ENCODE measurements at regions not wholly inside any gene's neighbourhood (a gene's known extent, or its start where the extent isn't known, plus 50 kb on each side); places are given as distances from the start of the nearest gene placed in this dataset.

DNA sequence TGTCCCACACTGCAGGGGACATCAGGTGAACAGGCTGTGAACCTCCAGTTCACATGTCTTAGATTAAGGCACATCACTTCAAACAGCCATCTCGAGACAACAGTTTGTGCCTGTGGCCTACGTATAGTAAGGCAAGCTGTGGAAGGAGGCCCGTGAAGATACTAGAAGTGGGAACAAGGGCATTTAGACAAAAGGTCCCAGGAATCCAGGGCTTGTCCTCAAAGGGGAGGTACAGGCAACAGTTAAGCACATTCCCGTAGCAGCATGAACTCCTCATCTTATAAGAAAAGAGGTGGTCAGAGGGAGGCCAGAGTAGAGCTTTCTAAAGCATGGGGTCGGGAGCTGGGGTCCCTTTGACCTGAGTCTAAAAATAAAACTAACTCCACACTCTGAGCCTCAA, 122.5 kb upstream of the TRPM3 start:
- Histone ChIP-seq H2BK5ac (ENCODE audit: low read depth, low read length) (peak overlapping the region; percentile 28; the same call in 1 of the 2 replicates), H4K8ac (ENCODE audit: extremely low read depth, insufficient read depth, low read length) (no peak overlapping the region), H2BK120ac (replicated peaks; ENCODE audit: low read depth, low read length) (no peak overlapping the region), H3K18ac (ENCODE audit: extremely low read depth, low read length) (no peak overlapping the region), H3K9me3 (ENCODE audit: insufficient read depth in 2 of 2, low read depth in 1 of 2, low read length in 1 of 2) (no peaks in the 10 kb centered on the region), H4K5ac (ENCODE audit: insufficient read length, low read depth, low read length) (no peak overlapping the region), H2BK20ac (ENCODE audit: low read length) (peak overlapping the region; percentile 87; the same call in 1 of the 2 replicates), H3K23me2 (ENCODE audit: low read depth, low read length) (no peaks in the 10 kb centered on the region), H4K91ac (replicated peaks; ENCODE audit: insufficient read length, low read length) (no peak overlapping the region), H3K4me3 (ENCODE audit: extremely low read depth in 1 of 4, insufficient read depth in 2 of 4, low read depth in 3 of 4, low read length in 4 of 4) (no peak overlapping the region), H3K23ac (ENCODE audit: insufficient read length) (no peak overlapping the region), H3K79me2 (ENCODE audit: control insufficient read depth in 1 of 2, insufficient read depth in 2 of 2, low read length in 2 of 2) (no peaks in the 10 kb centered on the region), H2AK5ac (ENCODE audit: low read depth, low read length) (no peak overlapping the region), H3K4me2 (ENCODE audit: insufficient read depth in 1 of 2, low read depth in 2 of 2, low read length in 2 of 2) (peak overlapping the region; percentile 30 to 57; a peak in 3 of 4 replicates), H3K4me1 (replicated peaks in 1 of 4; ENCODE audit: control insufficient read depth in 3 of 4, insufficient read depth in 4 of 4, low read length in 3 of 4) (peaks cover 0 to 21% (median 9%) of the 10 kb centered on the region in 4 experiments; a peak in 3 of 7 replicates), H3K14ac (ENCODE audit: insufficient read length) (no peak overlapping the region), H3K36me3 (ENCODE audit: control insufficient read depth in 2 of 4, insufficient read depth in 4 of 4, low read length in 3 of 4) (no peaks in the 10 kb centered on the region), H3K9ac (replicated peaks in 1 of 4; ENCODE audit: extremely low read depth in 1 of 4, low read depth in 3 of 4, low read length in 3 of 4) (no peak overlapping the region), H2BK12ac (ENCODE audit: low read depth, low read length) (peak overlapping the region; percentile 72; the same call in 1 of the 2 replicates), H3K4ac (replicated peaks; ENCODE audit: insufficient read length, low read depth, low read length) (no peak overlapping the region), H3K27me3 (replicated peaks in 1 of 4; ENCODE audit: control insufficient read depth in 3 of 4, extremely low read depth in 1 of 4, insufficient read depth in 3 of 4, low read length in 3 of 4) (no peaks in the 10 kb centered on the region), H4K20me1 (replicated peaks in 1 of 2; ENCODE audit: control insufficient read depth in 1 of 2, insufficient read depth in 2 of 2, low read length in 2 of 2) (no peaks in the 10 kb centered on the region), H3K56ac (replicated peaks; ENCODE audit: insufficient read length, low read depth, low read length) (no peak overlapping the region), H2AFZ (ENCODE audit: low read length) (peak overlapping the region; percentile 25; the same call in 1 of the 2 replicates), H3K27ac (ENCODE audit: low read depth, low read length) (0 out of 2 replicates have a peak overlapping the region, but pooled peaks have one; percentile 30), H3K79me1 (ENCODE audit: low read depth, low read length) (no peaks in the 10 kb centered on the region), H2BK15ac (ENCODE audit: low read length) (no peak overlapping the region)
- DNase-seq (ENCODE audit: low read depth in 1 of 2, low spot score in 2 of 2), result no peak
- 51% methylated on average over 5 of the region's 5 CpGs; no CpG with 5 or more reads in 1 of the 2 experiments for WGBS, 2 experiments (ENCODE audit: extremely low coverage in 1 of 2, insufficient coverage in 1 of 2, insufficient read length in 1 of 2, insufficient replicate concordance in 2 of 2, low coverage in 1 of 2, low lambda C conversion rate in 2 of 2, missing lambda C conversion rate in 1 of 2)
- FAIRE-seq, result peak; percentile 57
- TF ChIP-seq TBP (IDR thresholded peaks at IDR 0.05; ENCODE audit: low read depth, low read length), result no peak
- TF ChIP-seq HDAC2 (IDR thresholded peaks at IDR 0.05; ENCODE audit: borderline replicate concordance in 1 of 2, low read depth in 2 of 2, low read length in 2 of 2), result peak in 1 of 2 experiments; percentile 62; a peak in 1 of 4 replicates
- no peak for TF ChIP-seq JUND (IDR thresholded peaks at IDR 0.05; ENCODE audit: low read length)
- TF ChIP-seq TEAD4 (IDR thresholded peaks at IDR 0.05; ENCODE audit: low read depth, low read length), result peak; percentile 71
- no peak for TF ChIP-seq CHD2 (IDR thresholded peaks at IDR 0.05; ENCODE audit: low read length)
- ChIA-PET CTCF (ENCODE audit: partially characterized antibody) (no interaction called here), POLR2A (ENCODE audit: partially characterized antibody) (no interaction called here)
